Activated T-cell treated with anti-CD3 and anti-CD28 coated beads, Interleukin-2, amount 50 U/mL, for 24 hours (primary cell): ENCODE measurements at regions not wholly inside any gene's neighbourhood (a gene's known extent, or its start where the extent isn't known, plus 50 kb on each side); places are given as distances from the start of the nearest gene placed in this dataset.
A peak's percentile ranks its signal among the peaks of the same experiment; 100 is the strongest.
"Not testable (repeated sequence)": the region's sequence is repeated elsewhere in the genome, so short reads cannot be mapped to it uniquely, and the experiment has no call there.

Experiments used
- DNase-seq: peaks from one replicate; pipeline ENCODE4 v3.0.0-alpha.2; 2020
- H3K27ac Mint-ChIP-seq: 2 replicates; pipeline ENCODE4 v1.8.0; 2020; ENCODE audit warnings: mild to moderate bottlenecking, mixed read lengths
- H3K27me3 Mint-ChIP-seq: 2 replicates; pipeline ENCODE4 v1.8.0; 2020; ENCODE audit warnings: mixed read lengths
- H3K36me3 Mint-ChIP-seq: 2 replicates; pipeline ENCODE4 v1.8.0; 2020; ENCODE audit warnings: low read depth, mixed read lengths
- H3K4me1 Mint-ChIP-seq: 2 replicates; pipeline ENCODE4 v1.8.0; 2020; ENCODE audit warnings: low read depth, mixed read lengths
- H3K4me3 Mint-ChIP-seq: 2 replicates; pipeline ENCODE4 v1.8.0; 2020; ENCODE audit warnings: mild to moderate bottlenecking, moderate library complexity, mixed read lengths
- H3K9me3 Mint-ChIP-seq: 2 replicates; pipeline ENCODE4 v1.8.0; 2020; ENCODE audit warnings: mixed read lengths

GRCh38 chrX:109879991-109880390, 122.9 kb upstream of the TMEM164 start:
- Mint-ChIP-seq H3K36me3 (no peaks in the 10 kb centered on the region), H3K27ac (no peak overlapping the region), H3K4me1 (no peaks in the 10 kb centered on the region), H3K9me3 (no peaks in the 10 kb centered on the region), H3K4me3 (no peak overlapping the region), H3K27me3 (peaks cover 34% of the 10 kb centered on the region)
- no peak for DNase-seq

GRCh38 chrX:109880629-109881028, 122.3 kb upstream of the TMEM164 start:
- no peaks in the 10 kb centered on the region for H3K9me3 Mint-ChIP-seq
- DNase-seq: no peak
- H3K27me3 Mint-ChIP-seq: peaks cover 36% of the 10 kb centered on the region
- no peaks in the 10 kb centered on the region for H3K36me3 Mint-ChIP-seq
- no peaks in the 10 kb centered on the region for H3K4me1 Mint-ChIP-seq
- no peak overlapping the region for H3K27ac Mint-ChIP-seq
- H3K4me3 Mint-ChIP-seq: no peak overlapping the region

DNA sequence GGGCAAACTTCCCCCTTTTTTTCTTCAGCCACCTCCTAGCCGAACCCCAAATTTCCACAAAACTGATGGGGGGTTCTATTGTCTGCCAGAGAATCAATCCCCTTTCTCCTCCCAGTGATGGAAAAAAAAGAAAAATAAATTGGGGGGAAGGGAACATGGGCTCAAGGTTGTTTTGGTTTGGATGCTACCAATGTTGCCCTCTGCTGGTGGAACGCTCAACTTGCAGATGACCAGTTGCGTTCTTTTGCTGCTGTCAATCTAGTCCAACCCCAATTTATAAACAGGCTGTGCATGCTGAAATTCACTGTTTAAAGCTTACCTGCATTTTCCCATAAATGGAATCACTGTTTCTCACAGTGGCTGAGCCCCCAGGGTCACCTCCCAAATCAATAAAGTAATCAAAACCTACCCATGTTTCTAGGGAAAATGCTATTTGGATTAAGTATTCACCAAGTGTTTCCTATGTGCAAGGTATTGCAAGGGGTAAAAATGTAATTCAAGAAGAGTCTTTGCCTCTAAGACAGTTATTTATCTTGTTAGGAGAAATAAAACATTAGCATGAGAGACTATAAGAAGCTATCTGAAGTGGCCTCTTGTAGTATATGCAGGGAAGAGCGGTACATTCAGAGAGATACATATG, 116.7 kb upstream of the TMEM164 start:
- Mint-ChIP-seq H3K27ac (no peak overlapping the region), H3K36me3 (no peaks in the 10 kb centered on the region), H3K27me3 (peaks cover 40% of the 10 kb centered on the region), H3K4me1 (no peaks in the 10 kb centered on the region), H3K4me3 (no peak overlapping the region), H3K9me3 (no peaks in the 10 kb centered on the region)
- DNase-seq: peak; percentile 41

DNA sequence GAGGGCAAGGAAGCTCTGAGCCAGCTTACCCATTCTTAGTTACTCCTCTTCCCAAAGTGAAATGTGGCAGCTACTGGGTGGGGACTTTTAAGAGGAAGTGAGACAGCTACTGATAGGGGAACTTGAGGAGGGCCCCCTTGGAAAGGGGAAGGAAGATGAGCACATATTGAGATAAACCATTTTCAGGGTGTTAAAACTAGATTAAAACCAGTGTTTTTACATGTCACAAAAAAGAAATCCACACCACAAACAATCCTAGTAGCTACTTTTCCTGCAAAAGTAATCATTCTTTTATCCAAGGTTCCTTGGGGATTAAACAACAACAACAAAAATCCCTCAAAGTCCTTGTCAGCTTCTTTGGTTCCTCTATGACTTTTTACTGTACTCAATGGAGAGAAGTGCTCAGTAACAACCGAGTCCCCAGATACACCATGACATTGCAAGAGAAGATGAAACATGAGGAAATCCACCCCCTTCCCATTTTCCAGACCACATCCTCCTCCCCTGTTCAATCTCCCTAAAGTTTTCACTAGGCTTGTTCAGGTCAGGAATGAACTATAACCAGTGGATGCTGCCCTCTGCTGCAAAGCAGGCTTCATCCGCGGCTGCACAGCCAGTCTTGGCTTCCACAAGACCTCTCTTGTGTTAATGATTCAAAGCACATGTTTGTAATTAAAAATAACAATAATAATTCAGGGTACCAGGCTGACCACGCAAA, 113.5 kb upstream of the TMEM164 start:
- Mint-ChIP-seq H3K9me3 (no peaks in the 10 kb centered on the region), H3K27ac (no peak overlapping the region), H3K27me3 (peaks cover 25% of the 10 kb centered on the region), H3K36me3 (no peaks in the 10 kb centered on the region), H3K4me3 (no peak overlapping the region), H3K4me1 (no peaks in the 10 kb centered on the region)
- no peak for DNase-seq

DNA sequence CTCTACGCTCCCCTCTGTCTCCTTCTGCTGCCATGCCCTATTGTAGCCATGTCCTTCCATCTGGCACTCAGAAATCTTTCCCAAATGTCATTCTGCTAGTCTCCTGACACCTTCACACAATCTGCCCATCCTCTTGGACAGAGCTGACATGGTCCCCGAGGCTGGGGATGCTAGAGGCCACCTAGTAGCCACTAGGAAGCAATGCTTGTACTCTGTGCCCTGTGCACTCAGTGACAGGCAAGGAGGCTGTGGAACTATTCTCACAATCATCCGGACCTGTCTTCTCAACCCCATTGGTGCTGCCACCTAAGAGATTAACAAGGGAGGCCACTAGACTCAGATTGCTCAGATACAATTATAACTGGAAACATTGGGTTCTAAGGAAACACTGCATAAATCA, 112.6 kb upstream of the TMEM164 start:
- no peaks in the 10 kb centered on the region for H3K9me3 Mint-ChIP-seq
- H3K4me3 Mint-ChIP-seq: no peak overlapping the region
- H3K27ac Mint-ChIP-seq: no peak overlapping the region
- no peaks in the 10 kb centered on the region for H3K36me3 Mint-ChIP-seq
- peaks cover 22% of the 10 kb centered on the region for H3K27me3 Mint-ChIP-seq
- H3K4me1 Mint-ChIP-seq: no peaks in the 10 kb centered on the region
- no peak for DNase-seq

GRCh38 chrX:109890910-109891502, 111.9 kb upstream of the TMEM164 start:
- H3K4me1 Mint-ChIP-seq: no peaks in the 10 kb centered on the region
- H3K4me3 Mint-ChIP-seq: no peak overlapping the region
- peak; percentile 65 for DNase-seq
- no peak overlapping the region for H3K27ac Mint-ChIP-seq
- H3K36me3 Mint-ChIP-seq: no peaks in the 10 kb centered on the region
- H3K9me3 Mint-ChIP-seq: no peaks in the 10 kb centered on the region
- peaks cover 18% of the 10 kb centered on the region for H3K27me3 Mint-ChIP-seq

DNA sequence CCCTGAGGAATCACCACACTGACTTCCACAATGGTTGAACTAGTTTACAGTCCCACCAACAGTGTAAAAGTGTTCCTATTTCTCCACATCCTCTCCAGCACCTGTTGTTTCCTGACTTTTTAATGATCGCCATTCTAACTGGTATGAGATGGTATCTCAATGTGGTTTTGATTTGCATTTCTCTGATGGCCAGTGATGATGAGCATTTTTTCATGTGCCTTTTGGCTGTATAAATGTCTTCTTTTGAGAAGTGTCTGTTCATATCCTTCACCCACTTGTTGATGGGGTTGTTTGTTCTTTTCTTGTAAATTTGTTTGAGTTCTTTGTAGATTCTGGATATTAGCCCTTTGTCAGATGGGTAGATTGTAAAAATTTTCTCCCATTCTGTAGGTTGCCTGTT, 106.9 kb upstream of the TMEM164 start:
- not testable (repeated sequence) for H3K27ac Mint-ChIP-seq, H3K27me3 Mint-ChIP-seq, H3K9me3 Mint-ChIP-seq, H3K36me3 Mint-ChIP-seq, H3K4me3 Mint-ChIP-seq, H3K4me1 Mint-ChIP-seq, DNase-seq

DNA sequence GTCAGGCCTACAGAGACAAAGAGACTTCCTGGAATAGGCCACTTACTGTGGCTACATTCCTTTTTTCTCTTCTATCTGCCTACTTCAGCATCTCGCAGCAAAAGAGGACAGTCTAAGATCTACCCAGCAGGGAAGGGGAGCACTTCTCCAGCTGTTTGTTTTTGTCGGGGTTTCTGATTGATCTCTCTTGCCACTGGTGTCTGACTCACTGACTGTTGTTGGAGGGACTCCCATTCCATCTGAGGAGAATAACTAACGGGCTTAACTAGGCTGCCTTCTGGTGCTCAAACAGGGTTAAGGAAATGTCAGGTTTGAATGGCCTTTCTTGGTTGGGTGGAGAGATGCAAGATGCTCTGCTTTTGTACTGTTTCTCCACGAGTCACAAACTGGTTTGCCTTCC, 100.2 kb upstream of the TMEM164 start:
- Mint-ChIP-seq H3K4me3 (no peak overlapping the region), H3K27me3 (peaks cover 58% of the 10 kb centered on the region), H3K36me3 (no peaks in the 10 kb centered on the region), H3K4me1 (no peaks in the 10 kb centered on the region), H3K9me3 (no peaks in the 10 kb centered on the region), H3K27ac (no peak overlapping the region)
- DNase-seq: no peak

DNA sequence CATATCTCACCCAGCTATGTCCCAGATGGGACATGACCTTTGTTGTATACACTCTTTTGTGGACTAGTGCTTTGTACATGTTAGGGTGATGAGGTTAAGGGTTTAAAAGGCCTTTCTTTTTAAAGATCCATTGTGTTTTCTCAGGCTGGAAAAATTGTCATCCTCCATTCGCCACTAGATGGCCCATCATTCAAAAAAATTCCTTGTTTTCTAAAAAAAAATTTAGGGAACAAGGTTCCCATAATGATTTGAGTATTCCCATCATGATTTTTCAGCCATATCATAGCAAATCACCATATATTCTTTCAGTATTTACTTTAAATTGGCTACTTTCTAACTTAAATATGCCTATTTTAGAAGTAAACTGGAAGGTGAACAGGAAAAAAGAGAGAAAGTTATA, 91.9 kb upstream of the TMEM164 start:
- no peaks in the 10 kb centered on the region for H3K4me1 Mint-ChIP-seq

DNA sequence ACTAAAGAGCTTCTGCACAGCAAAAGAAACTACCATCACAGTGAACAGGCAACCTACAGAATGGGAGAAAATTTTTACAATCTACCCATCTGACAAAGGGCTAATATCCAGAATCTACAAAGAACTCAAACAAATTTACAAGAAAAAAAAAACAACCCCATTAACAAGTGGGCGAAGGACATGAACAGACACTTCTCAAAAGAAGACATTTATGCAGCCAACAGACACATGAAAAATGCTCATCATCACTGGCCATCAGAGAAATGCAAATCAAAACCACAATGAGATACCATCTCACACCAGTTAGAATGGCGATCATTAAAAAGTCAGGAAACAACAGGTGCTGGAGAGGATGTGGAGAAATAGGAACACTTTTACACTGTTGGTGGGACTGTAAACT, 89.9 kb upstream of the TMEM164 start:
- not testable (repeated sequence) for DNase-seq, H3K27ac Mint-ChIP-seq, H3K9me3 Mint-ChIP-seq, H3K4me1 Mint-ChIP-seq, H3K4me3 Mint-ChIP-seq, H3K36me3 Mint-ChIP-seq
- peaks cover 36% of the 10 kb centered on the region for H3K27me3 Mint-ChIP-seq

More for the DNA sequence above, 91.9 kb upstream of the TMEM164 start:
- Mint-ChIP-seq H3K4me3 (no peak overlapping the region), H3K27ac (no peak overlapping the region), H3K36me3 (no peaks in the 10 kb centered on the region), H3K27me3 (peaks cover 54% of the 10 kb centered on the region), H3K9me3 (no peaks in the 10 kb centered on the region)
- no peak for DNase-seq

- Mint-ChIP-seq H3K27me3 (peaks cover 30% of the 10 kb centered on the region), H3K9me3 (no peaks in the 10 kb centered on the region), H3K4me1 (no peaks in the 10 kb centered on the region), H3K36me3 (no peaks in the 10 kb centered on the region), H3K27ac (no peak overlapping the region), H3K4me3 (no peak overlapping the region)
- DNase-seq: no peak
Observed at GRCh38 chrX:109914114-109914849, 88.6 kb upstream of the TMEM164 start.

GRCh38 chrX:109918753-109919152, 84.2 kb upstream of the TMEM164 start:
- H3K27ac Mint-ChIP-seq: no peak overlapping the region
- no peak overlapping the region for H3K4me3 Mint-ChIP-seq
- no peaks in the 10 kb centered on the region for H3K9me3 Mint-ChIP-seq
- peaks cover 13% of the 10 kb centered on the region for H3K27me3 Mint-ChIP-seq
- DNase-seq: no peak
- H3K36me3 Mint-ChIP-seq: no peaks in the 10 kb centered on the region
- no peaks in the 10 kb centered on the region for H3K4me1 Mint-ChIP-seq

DNA sequence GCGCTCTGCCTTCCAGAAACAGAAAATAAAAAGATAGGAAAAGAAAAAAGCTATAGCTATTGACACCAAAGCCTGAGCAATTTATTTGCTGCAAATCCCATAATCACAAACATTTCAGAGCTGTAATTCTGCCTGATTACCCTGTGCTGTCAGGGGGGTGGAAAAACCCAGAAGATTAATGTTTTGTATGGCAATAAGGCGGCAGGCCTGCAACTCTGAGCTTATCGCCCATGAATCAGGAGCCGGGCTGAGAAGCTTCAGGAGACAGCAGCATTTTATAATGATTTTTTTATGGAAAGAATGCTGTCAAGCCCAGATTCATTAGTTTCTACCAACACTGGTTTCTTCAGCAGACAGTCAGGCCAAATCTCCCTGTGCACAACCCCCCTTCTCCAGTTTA, 82.6 kb upstream of the TMEM164 start:
- Mint-ChIP-seq H3K4me3 (no peak overlapping the region), H3K27ac (no peak overlapping the region), H3K9me3 (no peaks in the 10 kb centered on the region), H3K27me3 (peaks cover 11% of the 10 kb centered on the region), H3K36me3 (no peaks in the 10 kb centered on the region), H3K4me1 (no peaks in the 10 kb centered on the region)
- DNase-seq: no peak

GRCh38 chrX:109920868-109921267, 82.0 kb upstream of the TMEM164 start:
- no peaks in the 10 kb centered on the region for H3K4me1 Mint-ChIP-seq
- no peak for DNase-seq
- H3K9me3 Mint-ChIP-seq: no peaks in the 10 kb centered on the region
- no peak overlapping the region for H3K4me3 Mint-ChIP-seq
- peaks cover 14% of the 10 kb centered on the region for H3K27me3 Mint-ChIP-seq
- no peak overlapping the region for H3K27ac Mint-ChIP-seq
- no peaks in the 10 kb centered on the region for H3K36me3 Mint-ChIP-seq

- Mint-ChIP-seq H3K36me3 (no peaks in the 10 kb centered on the region), H3K4me1 (no peaks in the 10 kb centered on the region), H3K4me3 (no peak overlapping the region), H3K27me3 (peaks cover 25% of the 10 kb centered on the region), H3K9me3 (no peaks in the 10 kb centered on the region), H3K27ac (no peak overlapping the region)
- DNase-seq: no peak
Observed at GRCh38 chrX:109922190-109922589, 80.7 kb upstream of the TMEM164 start.
